ENCODE measurements at regions not wholly inside any gene's neighbourhood (a gene's known extent, or its start where the extent isn't known, plus 50 kb on each side); places are given as distances from the start of the nearest gene placed in this dataset.

GRCh38 chr6:4677011-4677750 is 99.0 kb upstream of the CDYL start:
- no peak for DNase-seq (ENCODE audit: low spot score)

GRCh38 chr6:4676016-4676415 is 100.2 kb upstream of the CDYL start:
- no peak for DNase-seq (ENCODE audit: low spot score)

GRCh38 chr6:4675121-4675520 is 101.1 kb upstream of the CDYL start:
- DNase-seq (ENCODE audit: low spot score): no peak

- no peak for DNase-seq (ENCODE audit: low spot score)
Observed at GRCh38 chr6:4673861-4674260, 102.3 kb upstream of the CDYL start.

GRCh38 chr6:4672772-4673171 is 103.4 kb upstream of the CDYL start:
- no peak for DNase-seq (ENCODE audit: low spot score)

GRCh38 chr6:4671587-4672115 is 104.6 kb upstream of the CDYL start:
- DNase-seq (ENCODE audit: low spot score): no peak

GRCh38 chr6:4670824-4671409 is 105.3 kb upstream of the CDYL start:
- no peak for DNase-seq (ENCODE audit: low spot score)

- no peak for DNase-seq (ENCODE audit: low spot score)
Observed at GRCh38 chr6:4670290-4670689, 105.9 kb upstream of the CDYL start.

- no peak for DNase-seq (ENCODE audit: low spot score)
Observed at GRCh38 chr6:4668271-4669179, 107.7 kb upstream of the CDYL start.

GRCh38 chr6:4667591-4667990 is 108.6 kb upstream of the CDYL start:
- peak; percentile 0 for DNase-seq (ENCODE audit: low spot score)

GRCh38 chr6:4666886-4667513 is 109.2 kb upstream of the CDYL start:
- peak; percentile 13 for DNase-seq (ENCODE audit: low spot score)

- DNase-seq (ENCODE audit: low spot score): no peak
Observed at GRCh38 chr6:4665489-4666417, 110.5 kb upstream of the CDYL start.

- DNase-seq (ENCODE audit: low spot score): peak; percentile 19
Observed at GRCh38 chr6:4664911-4665310, 111.3 kb upstream of the CDYL start.

- peak; percentile 16 for DNase-seq (ENCODE audit: low spot score)
Observed at GRCh38 chr6:4664117-4664626, 112.0 kb upstream of the CDYL start.

GRCh38 chr6:4662886-4663285 is 113.3 kb upstream of the CDYL start:
- no peak for DNase-seq (ENCODE audit: low spot score)

- DNase-seq (ENCODE audit: low spot score): peak; percentile 34
Observed at GRCh38 chr6:4661391-4661790, 114.8 kb upstream of the CDYL start.

GRCh38 chr6:4660377-4661321 is 115.6 kb upstream of the CDYL start:
- peak; percentile 36 for DNase-seq (ENCODE audit: low spot score)

GRCh38 chr6:4659719-4660118 is 116.5 kb upstream of the CDYL start:
- DNase-seq (ENCODE audit: low spot score): peak; percentile 1

- DNase-seq (ENCODE audit: low spot score): peak; percentile 29
Observed at GRCh38 chr6:4658486-4658885, 117.7 kb upstream of the CDYL start.

GRCh38 chr6:4656106-4656505 is 120.1 kb upstream of the CDYL start:
- DNase-seq (ENCODE audit: low spot score): peak; percentile 1

Data from ecto neural progenitor cell (in vitro differentiated cells).